GM12878 (cell line): ENCODE measurements at regions not wholly inside any gene's neighbourhood (a gene's known extent, or its start where the extent isn't known, plus 50 kb on each side); places are given as distances from the start of the nearest gene placed in this dataset.

Experiments
- CTCF ChIP-seq, 3 experiments: IDR thresholded peaks in 2 of 3; conservative IDR thresholded peaks in 1 of 3; 2 replicates each; pipeline ENCODE4 v1.5.1; 2011; ENCODE audit warnings: low read depth in 3 of 3, low read length in 3 of 3, mild to moderate bottlenecking in 3 of 3, control low read depth in 2 of 3, moderate library complexity in 2 of 3, inconsistent platforms in 1 of 3, mixed read lengths in 1 of 3; ENCODE audit not compliant: control insufficient read depth in 2 of 3, insufficient read depth in 1 of 3; ENCODE audit errors: extremely low read depth in 1 of 3
- EZH2 ChIP-seq: IDR thresholded peaks from 2 replicates; pipeline ENCODE4 v1.6.1; 2012; ENCODE audit warnings: low read depth, mild to moderate bottlenecking, control low read depth, inconsistent platforms, low read length, borderline replicate concordance; ENCODE audit not compliant: control insufficient read depth
- HDGF ChIP-seq: fragments of 450-650 bp; IDR thresholded peaks from 2 replicates; pipeline ENCODE4 v1.6.1; 2016; ENCODE audit warnings: antibody characterized with exemption
- NFIC ChIP-seq: IDR thresholded peaks from 2 replicates; pipeline ENCODE4 v1.6.1; 2012; ENCODE audit warnings: low read depth, mild to moderate bottlenecking, inconsistent platforms, low read length, moderate library complexity
- POLR2A ChIP-seq: IDR thresholded peaks from 2 replicates; pipeline ENCODE4 v1.6.1; 2011; ENCODE audit warnings: low read depth, mild to moderate bottlenecking, low read length
- POLR2AphosphoS5 ChIP-seq: IDR thresholded peaks from 2 replicates; pipeline ENCODE4 v1.6.1; 2011; ENCODE audit warnings: mild to moderate bottlenecking, low read length, inconsistent platforms
- RCOR1 ChIP-seq: conservative IDR thresholded peaks from 2 replicates; pipeline ENCODE4 v1.6.1; 2012; ENCODE audit warnings: low read depth, low read length, improper control_type of control experiment
- SUPT20H ChIP-seq: IDR thresholded peaks from 2 replicates; pipeline ENCODE4 v1.6.1; 2011; ENCODE audit warnings: low read depth, mild to moderate bottlenecking, low read length, moderate library complexity, borderline replicate concordance; ENCODE audit not compliant: control insufficient read depth
- YY1 ChIP-seq: IDR thresholded peaks from 2 replicates; pipeline ENCODE4 v1.6.1; 2011; ENCODE audit warnings: low read depth, mild to moderate bottlenecking, low read length
- ZBTB11 ChIP-seq: fragments of 450-650 bp; formaldehyde crosslinking; IDR thresholded peaks from 2 replicates; pipeline ENCODE4 v1.5.0; 2022; ENCODE audit warnings: mild to moderate bottlenecking, missing genetic modification characterization
- TF ChIP-seq, protein P1 (sequence below): IDR thresholded peaks from 2 replicates; pipeline ENCODE4 v1.6.1; 2011; ENCODE audit warnings: borderline replicate concordance, low read depth, mild to moderate bottlenecking, moderate library complexity, low read length; ENCODE audit not compliant: insufficient read depth, poor library complexity, severe bottlenecking
- TF ChIP-seq, protein P2 (sequence below): fragments of 450-650 bp; IDR thresholded peaks from 2 replicates; pipeline ENCODE4 v1.6.1; 2017; ENCODE audit warnings: mild to moderate bottlenecking

DNA sequence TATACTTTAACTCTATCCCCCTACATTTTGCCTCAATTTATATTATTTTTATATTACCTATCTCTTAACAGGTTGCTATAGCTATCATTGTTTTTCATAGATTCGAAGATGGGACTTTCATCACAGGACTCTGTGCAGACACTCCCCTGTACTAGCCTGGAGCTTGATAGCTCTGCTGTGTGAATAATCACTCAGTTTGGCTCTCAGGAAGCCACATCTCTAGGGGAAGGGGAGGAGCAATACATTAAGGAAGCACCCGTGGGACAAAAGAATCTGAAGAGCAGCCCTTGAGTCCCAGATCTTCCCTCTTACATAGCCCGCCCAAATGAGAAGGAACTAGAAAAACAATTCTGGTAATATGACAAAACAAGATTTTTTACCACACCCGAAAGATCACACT lies 114.3 kb upstream of the FXR1 start:
- TF ChIP-seq HDGF, result no peak
- no peak for TF ChIP-seq EZH2
- no peak for TF ChIP-seq NFIC
- TF ChIP-seq RCOR1, result no peak
- no peak for TF ChIP-seq CTCF (IDR thresholded peaks at IDR 0.05 in 2 of 3, conservative IDR thresholded peaks at IDR 0.05 in 1 of 3; ENCODE audit: control insufficient read depth in 2 of 3, extremely low read depth in 1 of 3, insufficient read depth in 1 of 3, low read depth in 3 of 3, low read length in 3 of 3)
- TF ChIP-seq, protein P1, sequence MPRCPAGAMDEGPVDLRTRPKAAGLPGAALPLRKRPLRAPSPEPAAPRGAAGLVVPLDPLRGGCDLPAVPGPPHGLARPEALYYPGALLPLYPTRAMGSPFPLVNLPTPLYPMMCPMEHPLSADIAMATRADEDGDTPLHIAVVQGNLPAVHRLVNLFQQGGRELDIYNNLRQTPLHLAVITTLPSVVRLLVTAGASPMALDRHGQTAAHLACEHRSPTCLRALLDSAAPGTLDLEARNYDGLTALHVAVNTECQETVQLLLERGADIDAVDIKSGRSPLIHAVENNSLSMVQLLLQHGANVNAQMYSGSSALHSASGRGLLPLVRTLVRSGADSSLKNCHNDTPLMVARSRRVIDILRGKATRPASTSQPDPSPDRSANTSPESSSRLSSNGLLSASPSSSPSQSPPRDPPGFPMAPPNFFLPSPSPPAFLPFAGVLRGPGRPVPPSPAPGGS, result no peak
- TF ChIP-seq, protein P2, sequence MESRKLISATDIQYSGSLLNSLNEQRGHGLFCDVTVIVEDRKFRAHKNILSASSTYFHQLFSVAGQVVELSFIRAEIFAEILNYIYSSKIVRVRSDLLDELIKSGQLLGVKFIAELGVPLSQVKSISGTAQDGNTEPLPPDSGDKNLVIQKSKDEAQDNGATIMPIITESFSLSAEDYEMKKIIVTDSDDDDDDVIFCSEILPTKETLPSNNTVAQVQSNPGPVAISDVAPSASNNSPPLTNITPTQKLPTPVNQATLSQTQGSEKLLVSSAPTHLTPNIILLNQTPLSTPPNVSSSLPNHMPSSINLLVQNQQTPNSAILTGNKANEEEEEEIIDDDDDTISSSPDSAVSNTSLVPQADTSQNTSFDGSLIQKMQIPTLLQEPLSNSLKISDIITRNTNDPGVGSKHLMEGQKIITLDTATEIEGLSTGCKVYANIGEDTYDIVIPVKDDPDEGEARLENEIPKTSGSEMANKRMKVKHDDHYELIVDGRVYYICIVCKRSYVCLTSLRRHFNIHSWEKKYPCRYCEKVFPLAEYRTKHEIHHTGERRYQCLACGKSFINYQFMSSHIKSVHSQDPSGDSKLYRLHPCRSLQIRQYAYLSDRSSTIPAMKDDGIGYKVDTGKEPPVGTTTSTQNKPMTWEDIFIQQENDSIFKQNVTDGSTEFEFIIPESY, result no peak
- no peak for TF ChIP-seq POLR2A
- TF ChIP-seq YY1, result no peak
- no peak for TF ChIP-seq ZBTB11 (CRISPR knock-in tag)
- TF ChIP-seq SUPT20H, result no peak
- TF ChIP-seq POLR2AphosphoS5, result no peak
